ENCODE measurements at regions not wholly inside any gene's neighbourhood (a gene's known extent, or its start where the extent isn't known, plus 50 kb on each side); places are given as distances from the start of the nearest gene placed in this dataset.

DNA sequence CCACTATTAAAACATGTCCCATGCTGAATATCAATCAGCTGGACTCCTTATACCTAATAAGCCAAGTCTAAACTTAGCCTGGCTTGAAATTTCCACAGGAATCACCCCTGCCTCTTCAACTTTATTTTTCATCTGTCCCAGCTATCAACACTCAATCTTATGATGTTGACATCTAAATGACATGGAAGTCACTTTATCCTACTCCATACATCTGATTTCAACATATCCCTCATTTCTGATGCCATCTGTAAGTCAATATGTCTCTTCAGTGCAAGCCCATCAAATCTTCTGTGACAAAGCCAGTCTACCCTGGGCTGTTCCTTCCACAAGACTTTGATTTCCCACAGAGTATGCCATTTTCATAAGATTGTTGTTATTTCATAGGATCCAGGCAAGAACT, 143.6 kb upstream of the SEMA6D start:
- H3K9me3 ChIP-seq (ENCODE audit: control insufficient read depth in 1 of 2, low read length in 2 of 2): no peaks in the 10 kb centered on the region
- H3K4me3 ChIP-seq (ENCODE audit: low read depth in 1 of 2, low read length in 2 of 2): no peak overlapping the region
- H3K4me1 ChIP-seq (ENCODE audit: control insufficient read depth in 1 of 2, insufficient read depth in 2 of 2, low read length in 2 of 2): peaks cover 0 to 22% of the 10 kb centered on the region in 2 donors
- no peaks in the 10 kb centered on the region for H3K27me3 ChIP-seq (ENCODE audit: low read depth, low read length)
- no peaks in the 10 kb centered on the region for H3K36me3 ChIP-seq (ENCODE audit: control insufficient read depth in 1 of 2, insufficient read depth in 2 of 2, low read length in 2 of 2)
- H3K27ac ChIP-seq (ENCODE audit: low read length): no peak overlapping the region

- peaks cover 0 to 10% of the 10 kb centered on the region in 2 donors for H3K4me1 ChIP-seq (ENCODE audit: control insufficient read depth in 1 of 2, insufficient read depth in 2 of 2, low read length in 2 of 2)
- H3K36me3 ChIP-seq (ENCODE audit: control insufficient read depth in 1 of 2, insufficient read depth in 2 of 2, low read length in 2 of 2): no peaks in the 10 kb centered on the region
- H3K27me3 ChIP-seq (ENCODE audit: low read depth, low read length): no peaks in the 10 kb centered on the region
- H3K9me3 ChIP-seq (ENCODE audit: control insufficient read depth in 1 of 2, low read length in 2 of 2): no peaks in the 10 kb centered on the region
- H3K27ac ChIP-seq (ENCODE audit: low read length): no peak overlapping the region
- H3K4me3 ChIP-seq (ENCODE audit: low read depth in 1 of 2, low read length in 2 of 2): no peak overlapping the region
Observed at GRCh38 chr15:47577000-47577399, 140.3 kb upstream of the SEMA6D start.

DNA sequence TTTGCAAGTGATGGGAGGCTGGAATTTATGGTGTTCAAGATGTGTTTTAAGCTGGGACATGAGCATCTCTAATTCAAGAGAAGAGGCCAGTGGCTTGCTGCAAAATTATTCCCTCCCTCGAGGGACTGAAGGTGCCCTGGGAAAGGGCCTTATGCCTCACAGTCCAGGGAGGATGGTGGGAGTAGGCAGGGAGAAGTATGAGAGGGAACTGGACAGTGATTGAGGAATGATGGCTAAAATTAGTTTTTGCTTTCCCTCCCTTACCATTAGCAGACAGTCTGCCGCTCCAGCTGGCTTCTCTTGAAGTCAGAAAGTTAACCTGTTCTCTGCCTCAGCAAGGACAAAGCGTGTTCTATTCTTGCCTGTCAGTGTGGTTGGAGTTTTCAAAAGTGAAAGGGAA, 139.8 kb upstream of the SEMA6D start:
- H3K36me3 ChIP-seq (ENCODE audit: control insufficient read depth in 1 of 2, insufficient read depth in 2 of 2, low read length in 2 of 2): no peaks in the 10 kb centered on the region
- H3K27me3 ChIP-seq (ENCODE audit: low read depth, low read length): no peaks in the 10 kb centered on the region
- no peak overlapping the region for H3K4me3 ChIP-seq (ENCODE audit: low read depth in 1 of 2, low read length in 2 of 2)
- H3K27ac ChIP-seq (ENCODE audit: low read length): no peak overlapping the region
- no peaks in the 10 kb centered on the region for H3K9me3 ChIP-seq (ENCODE audit: control insufficient read depth in 1 of 2, low read length in 2 of 2)
- H3K4me1 ChIP-seq (ENCODE audit: control insufficient read depth in 1 of 2, insufficient read depth in 2 of 2, low read length in 2 of 2): peaks cover 0 to 10% of the 10 kb centered on the region in 2 donors

- no peaks in the 10 kb centered on the region for H3K4me1 ChIP-seq (ENCODE audit: control insufficient read depth in 1 of 2, insufficient read depth in 2 of 2, low read length in 2 of 2)
- H3K27me3 ChIP-seq (ENCODE audit: low read depth, low read length): no peaks in the 10 kb centered on the region
- H3K36me3 ChIP-seq (ENCODE audit: control insufficient read depth in 1 of 2, insufficient read depth in 2 of 2, low read length in 2 of 2): no peaks in the 10 kb centered on the region
- H3K4me3 ChIP-seq (ENCODE audit: low read depth in 1 of 2, low read length in 2 of 2): no peak overlapping the region
- H3K9me3 ChIP-seq (ENCODE audit: control insufficient read depth in 1 of 2, low read length in 2 of 2): no peaks in the 10 kb centered on the region
- no peak overlapping the region for H3K27ac ChIP-seq (ENCODE audit: low read length)
Observed at GRCh38 chr15:47582233-47582632, 135.1 kb upstream of the SEMA6D start.

GRCh38 chr15:47584316-47584715, 133.0 kb upstream of the SEMA6D start:
- Histone ChIP-seq H3K27ac (ENCODE audit: low read length) (no peak overlapping the region), H3K9me3 (ENCODE audit: control insufficient read depth in 1 of 2, low read length in 2 of 2) (no peaks in the 10 kb centered on the region), H3K4me3 (ENCODE audit: low read depth in 1 of 2, low read length in 2 of 2) (no peak overlapping the region), H3K36me3 (ENCODE audit: control insufficient read depth in 1 of 2, insufficient read depth in 2 of 2, low read length in 2 of 2) (no peaks in the 10 kb centered on the region), H3K27me3 (ENCODE audit: low read depth, low read length) (no peaks in the 10 kb centered on the region), H3K4me1 (ENCODE audit: control insufficient read depth in 1 of 2, insufficient read depth in 2 of 2, low read length in 2 of 2) (no peaks in the 10 kb centered on the region)

DNA sequence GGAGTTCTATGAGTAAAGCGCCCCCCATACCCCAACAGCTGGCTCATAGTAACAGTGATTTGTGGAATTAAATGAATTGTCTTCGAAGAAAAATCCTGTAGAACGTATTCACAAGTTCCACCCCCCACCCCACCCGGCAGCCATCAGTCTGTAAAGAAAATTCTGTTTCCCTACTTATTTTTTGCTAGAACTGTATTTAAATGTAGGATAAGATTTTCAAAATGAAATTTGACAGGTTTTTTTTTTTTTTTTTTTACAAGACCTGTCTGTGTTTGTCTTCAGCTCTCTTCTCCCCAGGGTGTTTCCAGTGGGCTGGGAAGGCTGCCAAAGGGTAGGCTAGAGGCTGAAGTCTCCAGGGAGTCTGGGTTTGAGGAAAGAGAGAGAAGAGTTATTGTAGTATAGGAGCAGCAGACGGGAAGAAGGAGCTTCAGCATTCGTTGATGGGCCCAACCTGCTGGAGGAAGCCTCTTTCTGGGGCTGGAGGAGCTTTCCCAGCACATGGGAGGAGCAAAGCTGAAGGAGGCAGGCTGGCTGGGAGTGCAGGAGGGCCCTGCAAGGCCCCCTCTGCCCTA, 130.6 kb upstream of the SEMA6D start:
- Histone ChIP-seq H3K4me3 (ENCODE audit: low read depth in 1 of 2, low read length in 2 of 2) (no peak overlapping the region), H3K27me3 (ENCODE audit: low read depth, low read length) (no peaks in the 10 kb centered on the region), H3K9me3 (ENCODE audit: control insufficient read depth in 1 of 2, low read length in 2 of 2) (no peaks in the 10 kb centered on the region), H3K4me1 (ENCODE audit: control insufficient read depth in 1 of 2, insufficient read depth in 2 of 2, low read length in 2 of 2) (no peaks in the 10 kb centered on the region), H3K36me3 (ENCODE audit: control insufficient read depth in 1 of 2, insufficient read depth in 2 of 2, low read length in 2 of 2) (no peaks in the 10 kb centered on the region), H3K27ac (ENCODE audit: low read length) (no peak overlapping the region)

DNA sequence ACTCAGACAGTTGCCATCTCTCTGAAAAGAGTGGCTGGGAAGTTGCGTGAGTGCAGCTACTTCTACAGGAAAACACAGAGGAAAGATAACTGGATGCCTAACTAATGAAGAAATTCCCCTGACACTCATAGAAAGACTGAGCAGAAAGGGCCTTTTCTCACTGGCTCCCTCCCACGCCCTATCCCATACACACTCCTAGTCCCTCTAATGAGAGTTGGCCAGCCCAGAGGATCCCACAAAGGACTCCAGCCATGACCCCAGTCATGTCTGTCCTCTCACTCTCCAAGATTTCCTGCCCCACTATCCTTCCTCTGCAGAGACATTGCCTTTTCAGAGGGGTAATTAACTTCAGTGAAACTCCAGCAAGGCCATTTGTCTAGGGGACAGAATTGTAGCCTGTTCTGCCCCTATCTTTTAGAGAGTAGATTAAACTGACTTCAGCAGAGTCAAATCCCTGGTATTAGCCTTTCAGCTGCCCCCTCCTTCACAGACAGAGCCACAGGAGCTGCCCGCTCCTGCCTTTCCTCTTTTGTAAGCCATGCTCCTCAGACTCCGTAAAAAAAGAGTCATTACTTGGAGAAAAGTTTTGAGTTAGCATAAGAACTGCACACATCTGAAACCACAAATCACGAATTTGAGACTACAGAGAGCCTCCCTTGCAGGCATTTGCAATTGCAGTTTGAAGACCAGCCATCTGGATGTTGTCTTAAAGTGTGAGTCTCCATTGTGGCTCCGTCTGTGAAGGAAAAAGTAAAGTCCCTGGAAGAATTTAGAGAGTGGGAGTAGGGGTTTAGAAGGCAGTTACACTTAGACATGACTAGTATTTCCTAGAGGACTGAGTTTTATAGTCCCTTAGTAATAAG, 129.1 kb upstream of the SEMA6D start:
- H3K4me3 ChIP-seq (ENCODE audit: low read depth in 1 of 2, low read length in 2 of 2): no peak overlapping the region
- no peak overlapping the region for H3K27ac ChIP-seq (ENCODE audit: low read length)
- no peaks in the 10 kb centered on the region for H3K36me3 ChIP-seq (ENCODE audit: control insufficient read depth in 1 of 2, insufficient read depth in 2 of 2, low read length in 2 of 2)
- no peaks in the 10 kb centered on the region for H3K27me3 ChIP-seq (ENCODE audit: low read depth, low read length)
- no peaks in the 10 kb centered on the region for H3K4me1 ChIP-seq (ENCODE audit: control insufficient read depth in 1 of 2, insufficient read depth in 2 of 2, low read length in 2 of 2)
- no peaks in the 10 kb centered on the region for H3K9me3 ChIP-seq (ENCODE audit: control insufficient read depth in 1 of 2, low read length in 2 of 2)

- Histone ChIP-seq H3K9me3 (ENCODE audit: control insufficient read depth in 1 of 2, low read length in 2 of 2) (no peaks in the 10 kb centered on the region), H3K4me3 (ENCODE audit: low read depth in 1 of 2, low read length in 2 of 2) (no peak overlapping the region), H3K4me1 (ENCODE audit: control insufficient read depth in 1 of 2, insufficient read depth in 2 of 2, low read length in 2 of 2) (no peaks in the 10 kb centered on the region), H3K36me3 (ENCODE audit: control insufficient read depth in 1 of 2, insufficient read depth in 2 of 2, low read length in 2 of 2) (no peaks in the 10 kb centered on the region), H3K27me3 (ENCODE audit: low read depth, low read length) (no peaks in the 10 kb centered on the region), H3K27ac (ENCODE audit: low read length) (no peak overlapping the region)
Observed at GRCh38 chr15:47588958-47589357, 128.3 kb upstream of the SEMA6D start.

- H3K4me3 ChIP-seq (ENCODE audit: low read depth in 1 of 2, low read length in 2 of 2): no peak overlapping the region
- H3K27me3 ChIP-seq (ENCODE audit: low read depth, low read length): no peaks in the 10 kb centered on the region
- no peaks in the 10 kb centered on the region for H3K4me1 ChIP-seq (ENCODE audit: control insufficient read depth in 1 of 2, insufficient read depth in 2 of 2, low read length in 2 of 2)
- no peak overlapping the region for H3K27ac ChIP-seq (ENCODE audit: low read length)
- H3K36me3 ChIP-seq (ENCODE audit: control insufficient read depth in 1 of 2, insufficient read depth in 2 of 2, low read length in 2 of 2): no peaks in the 10 kb centered on the region
- no peaks in the 10 kb centered on the region for H3K9me3 ChIP-seq (ENCODE audit: control insufficient read depth in 1 of 2, low read length in 2 of 2)
Observed at GRCh38 chr15:47598996-47599395, 118.3 kb upstream of the SEMA6D start.

DNA sequence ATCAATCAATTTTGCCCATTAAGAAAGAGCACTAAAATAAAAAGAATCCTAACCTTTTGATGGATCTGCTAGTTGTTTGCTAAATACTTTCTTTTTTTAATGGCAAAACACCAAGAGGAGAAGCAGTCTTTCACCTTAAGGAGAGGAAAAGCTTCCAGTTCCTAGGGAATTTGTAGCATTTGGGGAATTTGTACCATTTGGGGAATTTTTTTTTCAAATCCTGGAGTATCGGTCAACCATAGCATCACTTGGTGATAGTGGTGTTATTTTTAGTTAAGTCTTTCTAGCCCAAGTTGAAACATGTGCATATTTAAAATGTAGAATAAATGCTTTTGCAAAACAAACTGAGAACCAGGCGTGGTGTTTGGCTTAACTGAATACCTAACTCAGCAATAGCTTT, 117.5 kb upstream of the SEMA6D start:
- Histone ChIP-seq H3K4me1 (ENCODE audit: control insufficient read depth in 1 of 2, insufficient read depth in 2 of 2, low read length in 2 of 2) (no peaks in the 10 kb centered on the region), H3K36me3 (ENCODE audit: control insufficient read depth in 1 of 2, insufficient read depth in 2 of 2, low read length in 2 of 2) (no peaks in the 10 kb centered on the region)

GRCh38 chr15:47602121-47602520, 115.2 kb upstream of the SEMA6D start:
- no peak overlapping the region for H3K4me3 ChIP-seq (ENCODE audit: low read depth in 1 of 2, low read length in 2 of 2)
- H3K36me3 ChIP-seq (ENCODE audit: control insufficient read depth in 1 of 2, insufficient read depth in 2 of 2, low read length in 2 of 2): no peaks in the 10 kb centered on the region
- H3K4me1 ChIP-seq (ENCODE audit: control insufficient read depth in 1 of 2, insufficient read depth in 2 of 2, low read length in 2 of 2): no peaks in the 10 kb centered on the region
- H3K27me3 ChIP-seq (ENCODE audit: low read depth, low read length): no peaks in the 10 kb centered on the region
- no peaks in the 10 kb centered on the region for H3K9me3 ChIP-seq (ENCODE audit: control insufficient read depth in 1 of 2, low read length in 2 of 2)
- H3K27ac ChIP-seq (ENCODE audit: low read length): no peak overlapping the region

More for the DNA sequence above, 117.5 kb upstream of the SEMA6D start:
- Histone ChIP-seq H3K9me3 (ENCODE audit: control insufficient read depth in 1 of 2, low read length in 2 of 2) (no peaks in the 10 kb centered on the region), H3K4me3 (ENCODE audit: low read depth in 1 of 2, low read length in 2 of 2) (no peak overlapping the region), H3K27ac (ENCODE audit: low read length) (no peak overlapping the region), H3K27me3 (ENCODE audit: low read depth, low read length) (no peaks in the 10 kb centered on the region)

Data from muscle layer of duodenum (tissue), 2 donors.